GM12891 (cell line): ENCODE measurements at regions not wholly inside any gene's neighbourhood (a gene's known extent, or its start where the extent isn't known, plus 50 kb on each side); places are given as distances from the start of the nearest gene placed in this dataset.

Experiments used
- DNase-seq: peaks from one replicate; pipeline ENCODE4 v3.0.0; 2011; ENCODE audit warnings: low spot score; ENCODE audit not compliant: insufficient read length
- FAIRE-seq: peaks from 2 replicates; lab custom pipeline; 2011; peaks lifted over from hg19 to GRCh38; lab: Jason Lieb, UNC
- PAX5 ChIP-seq: IDR thresholded peaks from 2 replicates; pipeline ENCODE4 v1.6.1; 2011; ENCODE audit warnings: low read length, moderate library complexity, mild to moderate bottlenecking; ENCODE audit not compliant: insufficient read depth, severe bottlenecking
- POLR2A ChIP-seq: IDR thresholded peaks from 2 replicates; pipeline ENCODE4 v1.6.1; 2011; ENCODE audit warnings: low read depth, low read length, control low read depth
- POLR2AphosphoS5 ChIP-seq: IDR thresholded peaks from 2 replicates; pipeline ENCODE4 v1.6.1; 2011; ENCODE audit warnings: low read depth, low read length, control low read depth
- POU2F2 ChIP-seq: IDR thresholded peaks from 2 replicates; pipeline ENCODE4 v1.6.1; 2011; ENCODE audit warnings: low read depth, mild to moderate bottlenecking, control low read depth, low read length, moderate library complexity
- SPI1 ChIP-seq: IDR thresholded peaks from 2 replicates; pipeline ENCODE4 v1.6.1; 2011; ENCODE audit warnings: low read depth, low read length, control low read depth
- TAF1 ChIP-seq: IDR thresholded peaks from 2 replicates; pipeline ENCODE4 v1.6.1; 2011; ENCODE audit warnings: low read depth, low read length, control low read depth

DNA sequence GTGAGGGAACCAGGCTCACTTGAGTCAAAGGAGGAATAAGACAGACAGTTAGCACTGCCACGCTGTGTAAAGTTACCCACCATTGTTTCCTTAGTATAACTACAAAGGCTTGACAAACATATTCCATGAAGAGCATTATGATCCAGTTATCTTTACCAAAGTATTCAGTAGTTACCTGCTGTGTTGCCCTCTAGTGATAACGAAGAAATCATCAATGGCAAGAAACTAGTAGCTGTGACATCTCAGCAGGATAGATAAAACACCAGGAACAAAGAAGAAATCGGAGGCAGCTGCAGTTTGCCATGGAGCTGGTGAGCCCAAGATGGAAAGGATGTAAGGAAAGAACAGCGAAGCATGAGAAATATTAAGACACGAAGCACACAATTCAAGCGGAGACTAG lies 215.3 kb upstream of the FSHR start:
- FAIRE-seq (no peak), DNase-seq (no peak)
- TF ChIP-seq POU2F2 (no peak), SPI1 (no peak), TAF1 (no peak), PAX5 (no peak), POLR2A (no peak)

DNA sequence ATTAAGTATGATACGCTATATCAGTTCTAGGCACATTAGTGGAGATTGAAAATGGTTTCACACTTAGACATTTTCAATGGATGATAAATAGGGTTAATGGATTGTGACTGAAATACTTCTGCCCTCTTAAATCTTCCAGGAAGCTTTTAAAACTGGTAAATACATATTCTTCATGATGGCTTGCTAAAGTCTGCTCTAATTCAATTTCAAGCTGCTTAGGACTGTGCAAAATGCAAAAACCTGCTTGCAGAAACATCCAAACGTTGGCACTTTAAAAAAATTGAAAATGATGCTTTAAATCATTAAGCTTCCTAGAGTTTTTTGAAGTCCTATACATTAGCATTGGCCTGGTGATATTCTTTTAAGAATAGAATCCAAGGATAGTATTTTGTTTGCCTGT lies 214.8 kb upstream of the FSHR start:
- FAIRE-seq (no peak), DNase-seq (no peak)
- TF ChIP-seq PAX5 (no peak), POLR2AphosphoS5 (no peak), SPI1 (no peak), POLR2A (no peak), TAF1 (no peak), POU2F2 (no peak)

DNA sequence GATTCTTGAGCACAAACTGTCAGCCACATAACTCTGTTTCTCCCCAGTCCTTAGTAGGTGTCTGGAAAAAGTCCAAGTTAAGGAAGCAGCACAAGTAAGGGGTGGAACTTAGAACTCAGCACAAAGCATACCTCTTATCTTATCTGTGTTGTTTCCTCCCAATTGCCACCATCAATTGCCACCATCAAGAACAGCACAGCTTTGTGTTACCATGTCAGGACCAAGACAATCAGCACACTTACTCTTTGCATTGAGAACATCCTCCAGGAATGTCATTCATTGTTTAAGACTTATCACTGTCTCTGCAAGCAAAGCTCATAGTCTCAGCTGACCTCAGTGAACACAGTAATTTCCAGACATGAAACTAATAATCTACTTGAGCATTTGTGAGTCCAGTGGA lies 212.7 kb upstream of the FSHR start:
- TF ChIP-seq SPI1 (no peak), POLR2A (no peak), PAX5 (no peak), POLR2AphosphoS5 (no peak), TAF1 (no peak), POU2F2 (no peak)
- FAIRE-seq (no peak), DNase-seq (no peak)

DNA sequence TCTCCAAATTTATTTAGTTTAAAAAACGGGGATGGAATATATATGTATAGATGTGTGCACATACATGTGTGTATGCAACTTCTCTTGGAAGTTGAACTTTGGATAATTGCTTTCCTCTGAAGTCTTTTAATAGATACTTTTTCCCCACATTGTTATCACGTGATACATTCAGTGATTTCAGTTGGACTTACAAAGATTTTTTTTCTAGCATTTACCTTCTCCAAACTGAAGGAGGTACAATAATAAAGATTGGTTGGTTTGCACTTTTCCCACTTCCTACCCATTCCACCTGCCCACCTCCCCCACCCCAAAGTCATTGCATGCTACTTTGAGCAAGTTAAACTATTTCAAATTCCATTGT lies 206.1 kb upstream of the FSHR start:
- no peak for FAIRE-seq
- no peak for TF ChIP-seq POLR2AphosphoS5
- DNase-seq = no peak

DNA sequence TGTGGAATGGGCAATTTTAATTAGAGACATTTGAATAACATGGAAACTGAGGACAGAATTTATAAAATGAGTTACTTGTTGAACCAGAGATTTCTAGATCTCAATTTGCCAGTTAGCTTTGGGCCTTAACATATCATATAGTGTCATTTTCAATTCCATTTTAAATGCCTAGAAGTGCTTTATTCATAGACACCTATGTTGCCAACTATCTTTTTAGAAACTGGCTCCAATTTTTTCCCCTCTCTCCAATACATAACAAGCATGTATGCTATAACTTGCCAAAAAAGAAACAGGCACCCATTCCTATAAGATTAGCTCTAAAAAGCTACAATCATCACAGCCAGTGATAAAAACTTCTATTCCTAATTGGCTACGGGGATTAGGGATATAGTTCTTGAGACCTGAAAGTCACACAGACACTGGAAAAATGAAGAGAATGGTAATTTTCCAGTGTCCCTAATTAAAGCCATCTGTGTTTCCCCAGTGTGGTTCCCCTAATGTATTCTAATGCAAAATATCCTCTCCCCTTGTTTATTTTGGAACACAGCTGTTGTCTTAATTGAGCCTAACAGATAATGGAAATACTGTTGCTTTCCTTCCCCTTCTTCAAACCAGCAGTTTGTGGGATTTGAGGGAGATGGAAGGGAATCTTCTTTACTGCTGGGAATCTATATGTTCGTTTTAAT lies 205.5 kb upstream of the FSHR start:
- no peak for TF ChIP-seq SPI1
- TF ChIP-seq POLR2AphosphoS5 = no peak
- FAIRE-seq = no peak
- no peak for DNase-seq

DNA sequence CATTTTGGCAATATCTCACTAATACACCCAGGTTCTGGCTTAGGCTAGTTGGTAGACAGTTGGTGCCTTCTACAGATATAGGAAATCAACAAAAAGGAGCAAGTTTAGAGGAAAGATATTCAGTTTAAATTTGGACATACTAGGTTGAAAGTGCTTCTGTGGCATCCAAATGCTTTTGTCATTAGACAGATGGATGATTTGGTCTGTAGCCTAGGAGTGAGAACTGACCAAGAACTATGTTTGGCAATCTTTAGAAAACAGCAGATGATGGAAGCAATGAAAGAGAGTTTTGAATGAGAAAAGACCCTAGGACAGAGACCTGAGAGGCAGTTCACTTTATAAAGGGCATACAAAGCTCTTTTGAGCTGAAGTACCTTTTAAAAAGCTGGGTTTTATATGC lies 201.3 kb upstream of the FSHR start:
- FAIRE-seq (no peak), DNase-seq (no peak)
- TF ChIP-seq TAF1 = no peak
- TF ChIP-seq SPI1 = no peak
- no peak for TF ChIP-seq POU2F2
- no peak for TF ChIP-seq POLR2A
- no peak for TF ChIP-seq POLR2AphosphoS5
- no peak for TF ChIP-seq PAX5

DNA sequence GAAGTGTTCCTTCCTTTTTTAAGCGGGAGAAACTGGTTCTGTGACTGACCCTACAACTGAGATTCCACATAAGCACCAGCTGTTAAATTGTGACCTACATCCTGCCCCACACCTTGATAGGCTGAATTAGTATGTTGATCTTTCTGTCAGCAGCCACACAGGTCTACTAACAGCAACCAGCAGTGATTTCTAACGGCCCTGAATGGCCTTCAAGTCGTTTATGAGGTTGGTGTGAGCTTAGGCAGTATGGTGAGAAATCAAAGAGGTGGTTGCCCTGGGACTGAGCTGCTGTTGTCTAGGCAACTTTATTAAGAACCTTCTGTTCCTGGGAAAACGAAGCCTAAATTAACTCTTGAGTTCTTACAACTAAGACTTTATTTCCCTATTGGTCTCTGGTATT lies 197.2 kb upstream of the FSHR start:
- DNase-seq (no peak), FAIRE-seq (no peak)
- TF ChIP-seq SPI1 (no peak), PAX5 (no peak), POLR2AphosphoS5 (no peak), TAF1 (no peak), POLR2A (no peak), POU2F2 (no peak)

DNA sequence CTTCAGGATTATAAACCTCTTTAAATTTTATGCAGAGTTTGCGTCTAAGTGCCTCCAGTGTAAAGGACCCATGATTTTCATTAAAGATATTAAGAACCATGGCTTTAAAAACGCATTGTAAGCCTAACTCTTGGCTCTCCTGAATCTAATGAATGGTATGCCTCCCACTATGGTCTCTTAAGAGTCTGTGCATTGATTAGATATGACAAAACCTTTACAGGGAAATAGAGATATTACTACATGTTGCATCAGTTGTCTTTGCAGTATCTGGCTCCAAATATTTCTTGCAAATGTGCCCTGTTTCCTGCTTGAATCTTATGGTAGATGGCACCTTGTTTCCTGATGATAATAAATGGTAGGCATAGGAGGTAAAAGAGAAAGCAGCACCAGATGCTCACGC lies 189.3 kb upstream of the FSHR start:
- TF ChIP-seq TAF1 = no peak
- no peak for TF ChIP-seq POU2F2
- TF ChIP-seq POLR2A = no peak
- no peak for TF ChIP-seq SPI1
- TF ChIP-seq PAX5 = no peak
- no peak for TF ChIP-seq POLR2AphosphoS5
- FAIRE-seq = no peak
- DNase-seq = no peak

DNA sequence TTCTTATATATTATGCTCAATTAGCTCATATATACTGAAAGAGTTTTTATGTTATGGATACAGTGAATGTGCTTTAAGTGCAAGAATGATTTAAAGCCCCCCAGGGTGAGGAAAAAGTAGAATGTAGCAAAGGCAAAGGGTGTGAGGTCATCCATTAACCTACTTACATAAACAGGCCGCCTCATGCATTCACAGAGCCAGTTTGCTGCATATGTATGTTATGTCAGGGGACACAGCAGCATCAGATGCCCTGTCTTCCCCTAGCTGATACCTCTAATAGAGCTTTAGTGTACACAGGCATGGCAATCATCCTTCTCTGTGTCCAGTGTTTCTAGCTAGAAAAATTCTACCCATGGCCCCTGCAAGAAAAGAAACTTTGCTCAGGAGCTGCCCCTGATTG lies 187.8 kb upstream of the FSHR start:
- FAIRE-seq (no peak), DNase-seq (no peak)
- TF ChIP-seq POLR2A = no peak
- TF ChIP-seq PAX5 = no peak
- no peak for TF ChIP-seq POU2F2
- TF ChIP-seq POLR2AphosphoS5 = no peak

DNA sequence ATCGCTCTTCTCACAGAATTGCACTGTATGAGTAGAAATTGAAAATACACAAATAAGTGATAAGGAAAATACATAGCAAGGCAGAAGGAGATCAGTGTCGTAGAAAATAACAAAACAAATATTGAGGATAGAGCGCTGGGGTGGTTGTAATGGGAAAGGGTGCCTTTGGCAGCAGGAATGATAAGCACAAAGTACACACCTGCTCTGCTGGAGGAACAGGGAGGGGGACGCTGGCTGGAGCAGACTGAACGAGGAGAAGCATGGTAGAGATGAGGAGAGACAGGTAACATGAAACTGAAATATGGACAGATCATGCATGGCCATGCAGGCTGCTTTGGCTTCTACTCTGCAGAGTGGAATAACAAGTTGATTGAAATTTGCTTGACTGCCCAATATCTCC lies 181.2 kb upstream of the FSHR start:
- TF ChIP-seq POU2F2 = no peak
- no peak for TF ChIP-seq PAX5
- FAIRE-seq = no peak
- no peak for DNase-seq

DNA sequence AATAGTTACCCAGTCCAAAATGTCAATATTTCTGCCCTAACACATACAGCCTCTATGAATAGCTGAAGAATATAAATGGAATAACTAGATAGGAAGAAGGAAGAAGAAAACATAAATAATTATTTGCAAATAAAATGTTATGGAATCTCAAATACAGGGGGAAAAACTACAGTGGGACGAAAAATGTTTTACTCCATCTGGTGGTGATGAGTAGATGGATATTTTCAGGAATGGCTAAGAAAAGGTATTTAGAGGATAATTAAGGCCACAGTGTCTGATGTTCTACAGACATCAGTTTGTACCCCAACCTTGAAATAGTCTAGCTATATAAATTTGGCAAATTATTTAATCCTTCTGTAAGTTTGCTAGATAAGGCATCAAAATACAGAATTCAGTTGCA lies 178.1 kb upstream of the FSHR start:
- DNase-seq (no peak), FAIRE-seq (no peak)
- TF ChIP-seq POU2F2 (no peak), SPI1 (no peak), POLR2A (no peak), PAX5 (no peak)
